Karpas-422 (cell line): ENCODE measurements at regions not wholly inside any gene's neighbourhood (a gene's known extent, or its start where the extent isn't known, plus 50 kb on each side); places are given as distances from the start of the nearest gene placed in this dataset.

Source experiments
- DNase-seq: peaks from one replicate; pipeline ENCODE4 v3.0.0-alpha.2; 2015
- H2AFZ ChIP-seq: fragments of 200-600 bp; sonication (generic); 2 replicates; pipeline ENCODE4 v1.6.1; 2014; ENCODE audit warnings: antibody characterized with exemption, low read length, mixed read lengths
- H3K27ac ChIP-seq: fragments of 200-600 bp; sonication (generic); 2 replicates; pipeline ENCODE4 v1.5.1; 2014; ENCODE audit warnings: mild to moderate bottlenecking, low read length, moderate library complexity
- H3K27me3 ChIP-seq: fragments of 200-600 bp; sonication (generic); 2 replicates; pipeline ENCODE4 v1.6.1; 2014; ENCODE audit warnings: low read length, mixed read lengths
- H3K36me3 ChIP-seq: fragments of 200-600 bp; sonication (generic); 2 replicates; pipeline ENCODE4 v1.6.1; 2014; ENCODE audit warnings: low read length, mixed read lengths; ENCODE audit not compliant: insufficient read depth
- H3K4me1 ChIP-seq: fragments of 200-600 bp; sonication (generic); 2 replicates; pipeline ENCODE4 v1.6.1; 2014; ENCODE audit warnings: mild to moderate bottlenecking, low read length, mixed read lengths
- H3K4me2 ChIP-seq: fragments of 200-600 bp; sonication (generic); 2 replicates; pipeline ENCODE4 v1.6.1; 2014; ENCODE audit warnings: low read length, low read depth, mild to moderate bottlenecking; ENCODE audit not compliant: poor library complexity, severe bottlenecking
- H3K4me3 ChIP-seq: fragments of 200-600 bp; sonication (generic); 2 replicates; pipeline ENCODE4 v1.5.1; 2014; ENCODE audit warnings: mild to moderate bottlenecking, antibody characterized with exemption, low read length, mixed read lengths
- H3K79me2 ChIP-seq: fragments of 200-600 bp; sonication (generic); 2 replicates; pipeline ENCODE4 v1.6.1; 2014; ENCODE audit warnings: mild to moderate bottlenecking, low read length, mixed read lengths
- H3K9ac ChIP-seq: fragments of 200-600 bp; sonication (generic); 2 replicates; pipeline ENCODE4 v1.6.0; 2014; ENCODE audit warnings: low read length
- H3K9me2 ChIP-seq: fragments of 200-600 bp; sonication (generic), shearing (Covaris generic); replicated peaks from 2 replicates; pipeline ENCODE4 v1.6.0; 2014; ENCODE audit warnings: mild to moderate bottlenecking, low read length, moderate library complexity; ENCODE audit not compliant: insufficient read depth
- H3K9me3 ChIP-seq: fragments of 300-700, 200-600 bp; sonication (generic); 2 replicates; pipeline ENCODE4 v1.6.1; 2014; ENCODE audit warnings: low read length, mixed read lengths
- H4K20me1 ChIP-seq: fragments of 200-600 bp; sonication (generic); 2 replicates; pipeline ENCODE4 v1.6.1; 2014; ENCODE audit warnings: mild to moderate bottlenecking, antibody characterized with exemption, low read length, low read depth; ENCODE audit not compliant: insufficient read depth

- Histone ChIP-seq H3K4me3 (no peak overlapping the region), H3K9me3 (no peaks in the 10 kb centered on the region), H2AFZ (no peak overlapping the region), H3K36me3 (no peaks in the 10 kb centered on the region), H3K4me2 (no peak overlapping the region), H3K4me1 (no peaks in the 10 kb centered on the region), H4K20me1 (no peaks in the 10 kb centered on the region), H3K27me3 (no peaks in the 10 kb centered on the region), H3K79me2 (no peaks in the 10 kb centered on the region), H3K27ac (no peak overlapping the region), H3K9me2 (no peaks in the 10 kb centered on the region), H3K9ac (no peak overlapping the region)
- DNase-seq = no peak
Observed at GRCh38 chr2:41377837-41378236, 670.0 kb upstream of the PKDCC start.

GRCh38 chr2:41378420-41378819 lies 669.4 kb upstream of the PKDCC start:
- DNase-seq = no peak
- no peaks in the 10 kb centered on the region for H3K4me1 ChIP-seq
- H3K27ac ChIP-seq = no peak overlapping the region
- no peak overlapping the region for H3K4me2 ChIP-seq
- no peaks in the 10 kb centered on the region for H3K36me3 ChIP-seq
- no peak overlapping the region for H3K9ac ChIP-seq
- H3K4me3 ChIP-seq = no peak overlapping the region
- H3K9me3 ChIP-seq = no peaks in the 10 kb centered on the region
- H3K27me3 ChIP-seq = no peaks in the 10 kb centered on the region
- no peaks in the 10 kb centered on the region for H4K20me1 ChIP-seq
- H3K79me2 ChIP-seq = no peaks in the 10 kb centered on the region
- H2AFZ ChIP-seq = no peak overlapping the region
- H3K9me2 ChIP-seq = no peaks in the 10 kb centered on the region

- H3K9ac ChIP-seq = no peak overlapping the region
- H3K4me1 ChIP-seq = no peaks in the 10 kb centered on the region
- no peak for DNase-seq
- no peak overlapping the region for H3K4me3 ChIP-seq
- no peaks in the 10 kb centered on the region for H3K79me2 ChIP-seq
- H3K27me3 ChIP-seq = no peaks in the 10 kb centered on the region
- no peaks in the 10 kb centered on the region for H4K20me1 ChIP-seq
- no peaks in the 10 kb centered on the region for H3K9me2 ChIP-seq
- no peak overlapping the region for H3K27ac ChIP-seq
- no peaks in the 10 kb centered on the region for H3K9me3 ChIP-seq
- H2AFZ ChIP-seq = no peak overlapping the region
- no peak overlapping the region for H3K4me2 ChIP-seq
- no peaks in the 10 kb centered on the region for H3K36me3 ChIP-seq
Observed at GRCh38 chr2:41379496-41380221, 668.2 kb upstream of the PKDCC start.

- no peak overlapping the region for H3K9ac ChIP-seq
- H3K4me2 ChIP-seq = no peak overlapping the region
- DNase-seq = no peak
- H3K79me2 ChIP-seq = no peaks in the 10 kb centered on the region
- no peaks in the 10 kb centered on the region for H3K9me2 ChIP-seq
- H3K9me3 ChIP-seq = no peaks in the 10 kb centered on the region
- no peak overlapping the region for H3K27ac ChIP-seq
- H3K4me3 ChIP-seq = no peak overlapping the region
- H4K20me1 ChIP-seq = no peaks in the 10 kb centered on the region
- H3K27me3 ChIP-seq = no peaks in the 10 kb centered on the region
- H3K4me1 ChIP-seq = no peaks in the 10 kb centered on the region
- no peaks in the 10 kb centered on the region for H3K36me3 ChIP-seq
- H2AFZ ChIP-seq = no peak overlapping the region
Observed at GRCh38 chr2:41381701-41382100, 666.1 kb upstream of the PKDCC start.

GRCh38 chr2:41387519-41387918 lies 660.3 kb upstream of the PKDCC start:
- Histone ChIP-seq H4K20me1 (no peaks in the 10 kb centered on the region), H3K4me1 (no peaks in the 10 kb centered on the region), H3K9me3 (no peaks in the 10 kb centered on the region), H3K36me3 (no peaks in the 10 kb centered on the region), H3K27me3 (no peaks in the 10 kb centered on the region), H3K4me2 (no peak overlapping the region), H3K9me2 (no peaks in the 10 kb centered on the region), H3K27ac (no peak overlapping the region), H3K79me2 (no peaks in the 10 kb centered on the region), H3K9ac (no peak overlapping the region), H2AFZ (no peak overlapping the region), H3K4me3 (no peak overlapping the region)
- no peak for DNase-seq

- H3K27ac ChIP-seq = no peak overlapping the region
- peaks cover 10% of the 10 kb centered on the region for H3K4me1 ChIP-seq
- H2AFZ ChIP-seq = no peak overlapping the region
- H3K36me3 ChIP-seq = no peaks in the 10 kb centered on the region
- no peaks in the 10 kb centered on the region for H3K9me2 ChIP-seq
- peak; percentile 44 for DNase-seq
- H3K9me3 ChIP-seq = no peaks in the 10 kb centered on the region
- H4K20me1 ChIP-seq = no peaks in the 10 kb centered on the region
- no peak overlapping the region for H3K4me3 ChIP-seq
- H3K27me3 ChIP-seq = no peaks in the 10 kb centered on the region
- no peak overlapping the region for H3K4me2 ChIP-seq
- H3K9ac ChIP-seq = no peak overlapping the region
- H3K79me2 ChIP-seq = no peaks in the 10 kb centered on the region
Observed at GRCh38 chr2:41393621-41394020, 654.2 kb upstream of the PKDCC start.

GRCh38 chr2:41394541-41394940 lies 653.3 kb upstream of the PKDCC start:
- Histone ChIP-seq H3K4me1 (peaks cover 10% of the 10 kb centered on the region), H3K9me2 (no peaks in the 10 kb centered on the region), H3K9me3 (no peaks in the 10 kb centered on the region), H3K79me2 (no peaks in the 10 kb centered on the region), H3K4me2 (no peak overlapping the region), H2AFZ (no peak overlapping the region), H3K27me3 (no peaks in the 10 kb centered on the region), H3K27ac (no peak overlapping the region), H3K4me3 (no peak overlapping the region), H3K36me3 (no peaks in the 10 kb centered on the region), H3K9ac (no peak overlapping the region), H4K20me1 (no peaks in the 10 kb centered on the region)
- no peak for DNase-seq

- Histone ChIP-seq H2AFZ (no peak overlapping the region), H4K20me1 (no peaks in the 10 kb centered on the region), H3K9me3 (no peaks in the 10 kb centered on the region), H3K4me3 (no peak overlapping the region), H3K4me2 (no peak overlapping the region), H3K4me1 (peaks cover 10% of the 10 kb centered on the region), H3K27ac (no peak overlapping the region), H3K9ac (no peak overlapping the region), H3K36me3 (no peaks in the 10 kb centered on the region), H3K27me3 (no peaks in the 10 kb centered on the region), H3K9me2 (no peaks in the 10 kb centered on the region), H3K79me2 (no peaks in the 10 kb centered on the region)
- DNase-seq = no peak
Observed at GRCh38 chr2:41395692-41396091, 652.1 kb upstream of the PKDCC start.
